K562 (cell line): ENCODE measurements at regions not wholly inside any gene's neighbourhood (a gene's known extent, or its start where the extent isn't known, plus 50 kb on each side); places are given as distances from the start of the nearest gene placed in this dataset.

Experiments used
- BCL6 ChIP-seq: fragments of 250-450 bp; sonication (Bioruptor Pico); IDR thresholded peaks from 2 replicates; pipeline ENCODE4 v1.4.0; 2020
- EZH2 ChIP-seq: IDR thresholded peaks from 2 replicates; pipeline ENCODE4 v1.6.1; 2012; ENCODE audit warnings: low read depth, mild to moderate bottlenecking, inconsistent platforms, low read length, borderline replicate concordance
- STAT5B ChIP-seq: fragments of 250-450 bp; sonication (Bioruptor Pico); IDR thresholded peaks from 2 replicates; pipeline ENCODE4 v1.8.0; 2021; ENCODE audit warnings: mild to moderate bottlenecking, inconsistent platforms
- ZNF318 ChIP-seq, 2 experiments: fragments of 450-650 bp; IDR thresholded peaks; 2 replicates each; pipeline ENCODE4 v1.6.1; 2016; ENCODE audit warnings: mild to moderate bottlenecking in 2 of 2, borderline replicate concordance in 1 of 2, low read depth in 1 of 2, moderate library complexity in 1 of 2

- TF ChIP-seq STAT5B (no peak), BCL6 (CRISPR knock-in tag) (no peak), ZNF318 (IDR thresholded peaks at IDR 0.05; ENCODE audit: borderline replicate concordance in 1 of 2, low read depth in 1 of 2) (no peak), EZH2 (no peak)
Observed at GRCh38 chr5:8188874-8189565, 320.1 kb downstream of the MTRR start (continued).
